ENCODE measurements at regions not wholly inside any gene's neighbourhood (a gene's known extent, or its start where the extent isn't known, plus 50 kb on each side); places are given as distances from the start of the nearest gene placed in this dataset.

DNA sequence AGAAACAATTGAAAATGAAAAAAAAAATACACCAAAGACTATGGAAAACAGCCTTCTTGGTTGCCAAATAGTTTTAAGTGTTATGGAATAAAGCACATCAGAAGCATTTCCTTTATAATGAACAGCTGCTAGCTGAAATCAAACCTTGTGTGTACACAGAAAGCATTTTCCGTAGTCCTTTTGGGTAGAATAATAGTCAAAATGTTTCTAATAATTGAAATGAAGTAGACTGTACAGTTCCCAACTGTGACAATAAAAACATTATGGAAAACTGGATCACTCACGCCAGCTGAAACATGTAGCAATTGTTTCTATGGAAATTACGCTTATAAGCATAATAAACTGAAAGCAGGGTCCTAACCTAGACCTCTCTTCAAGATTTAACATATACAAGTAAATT is 856.3 kb upstream of the B3GALT2 start:
- TF ChIP-seq, protein P1, sequence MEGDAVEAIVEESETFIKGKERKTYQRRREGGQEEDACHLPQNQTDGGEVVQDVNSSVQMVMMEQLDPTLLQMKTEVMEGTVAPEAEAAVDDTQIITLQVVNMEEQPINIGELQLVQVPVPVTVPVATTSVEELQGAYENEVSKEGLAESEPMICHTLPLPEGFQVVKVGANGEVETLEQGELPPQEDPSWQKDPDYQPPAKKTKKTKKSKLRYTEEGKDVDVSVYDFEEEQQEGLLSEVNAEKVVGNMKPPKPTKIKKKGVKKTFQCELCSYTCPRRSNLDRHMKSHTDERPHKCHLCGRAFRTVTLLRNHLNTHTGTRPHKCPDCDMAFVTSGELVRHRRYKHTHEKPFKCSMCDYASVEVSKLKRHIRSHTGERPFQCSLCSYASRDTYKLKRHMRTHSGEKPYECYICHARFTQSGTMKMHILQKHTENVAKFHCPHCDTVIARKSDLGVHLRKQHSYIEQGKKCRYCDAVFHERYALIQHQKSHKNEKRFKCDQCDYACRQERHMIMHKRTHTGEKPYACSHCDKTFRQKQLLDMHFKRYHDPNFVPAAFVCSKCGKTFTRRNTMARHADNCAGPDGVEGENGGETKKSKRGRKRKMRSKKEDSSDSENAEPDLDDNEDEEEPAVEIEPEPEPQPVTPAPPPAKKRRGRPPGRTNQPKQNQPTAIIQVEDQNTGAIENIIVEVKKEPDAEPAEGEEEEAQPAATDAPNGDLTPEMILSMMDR (IDR thresholded peaks at IDR 0.05; ENCODE audit: extremely low read depth in 1 of 2, insufficient read depth in 1 of 2, low read depth in 1 of 2, low read length in 2 of 2), result no peak
- no peak for TF ChIP-seq POLR2AphosphoS5 (IDR thresholded peaks at IDR 0.05; ENCODE audit: insufficient read depth, low read depth, low read length)
